Smooth muscle cell (in vitro differentiated cells): ENCODE measurements at regions not wholly inside any gene's neighbourhood (a gene's known extent, or its start where the extent isn't known, plus 50 kb on each side); places are given as distances from the start of the nearest gene placed in this dataset.

ENCODE experiments used
- DNase-seq: peaks from one replicate; lab custom pipeline; 2025; ENCODE audit not compliant: unreplicated experiment; lab: John Stamatoyannopoulos, UW
- H2AFZ ChIP-seq: fragments of 200-600 bp; sonication (generic); 2 replicates; pipeline ENCODE4 v1.6.0; 2016; ENCODE audit warnings: antibody characterized with exemption, low read depth, mild to moderate bottlenecking
- H3F3A ChIP-seq: fragments of 200-600 bp; sonication (generic); 2 replicates; pipeline ENCODE4 v1.6.0; 2017; ENCODE audit warnings: antibody characterized with exemption, low read depth
- H3K27ac ChIP-seq: fragments of 200-600 bp; sonication (generic); 2 replicates; pipeline ENCODE4 v1.5.1; 2016; ENCODE audit warnings: low read depth, mild to moderate bottlenecking
- H3K27me3 ChIP-seq: fragments of 200-600 bp; sonication (generic); 2 replicates; pipeline ENCODE4 v1.6.1; 2016; ENCODE audit warnings: low read depth, mild to moderate bottlenecking
- H3K36me3 ChIP-seq: fragments of 200-600 bp; sonication (generic); 2 replicates; pipeline ENCODE4 v1.5.1; 2016; ENCODE audit warnings: low read depth
- H3K4me1 ChIP-seq: fragments of 200-600 bp; sonication (generic); 2 replicates; pipeline ENCODE4 v1.5.1; 2016; ENCODE audit warnings: low read depth
- H3K4me2 ChIP-seq: fragments of 200-600 bp; sonication (generic); 2 replicates; pipeline ENCODE4 v1.6.0; 2016; ENCODE audit warnings: mild to moderate bottlenecking
- H3K4me3 ChIP-seq: fragments of 200-600 bp; sonication (generic); 2 replicates; pipeline ENCODE4 v1.5.1; 2016; ENCODE audit warnings: mild to moderate bottlenecking
- H3K79me2 ChIP-seq: fragments of 200-600 bp; sonication (generic); 2 replicates; pipeline ENCODE4 v1.6.0; 2016; ENCODE audit warnings: low read depth, mild to moderate bottlenecking
- H3K9ac ChIP-seq: fragments of 200-600 bp; sonication (generic); 2 replicates; pipeline ENCODE4 v1.6.0; 2016; ENCODE audit warnings: low read depth
- H3K9me3 ChIP-seq: fragments of 200-600 bp; sonication (generic); replicated peaks from 2 replicates; pipeline ENCODE4 v1.5.1; 2016; ENCODE audit warnings: low read depth
- H4K20me1 ChIP-seq: fragments of 200-600 bp; sonication (generic); 2 replicates; pipeline ENCODE4 v1.6.0; 2016; ENCODE audit warnings: low read depth
- CTCF ChIP-seq: fragments of 200-600 bp; sonication (generic); IDR thresholded peaks from 2 replicates; pipeline ENCODE4 v1.5.1; 2017; ENCODE audit warnings: borderline replicate concordance, mild to moderate bottlenecking, antibody characterized with exemption; ENCODE audit not compliant: insufficient read depth, poor library complexity, severe bottlenecking
- WGBS: methylation state at CpG from one replicate; pipeline ENCODE4 v1.1.7; 2016; ENCODE audit warnings: low lambda C conversion rate; 5-methylcytosine and 5-hydroxymethylcytosine counted together

- no peaks in the 10 kb centered on the region for H3K36me3 ChIP-seq
- no peak overlapping the region for H3K27ac ChIP-seq
- no peaks in the 10 kb centered on the region for H3K27me3 ChIP-seq
- peak overlapping the region; percentile 17 for H2AFZ ChIP-seq
- TF ChIP-seq CTCF = no peak
- no peak overlapping the region for H3K4me2 ChIP-seq
- peaks cover 4% of the 10 kb centered on the region for H3F3A ChIP-seq
- no peaks in the 10 kb centered on the region for H3K4me1 ChIP-seq
- H3K79me2 ChIP-seq = no peaks in the 10 kb centered on the region
- H3K9me3 ChIP-seq = no peaks in the 10 kb centered on the region
- no peak overlapping the region for H3K4me3 ChIP-seq
- no peak overlapping the region for H3K9ac ChIP-seq
- no peaks in the 10 kb centered on the region for H4K20me1 ChIP-seq
- DNase-seq = no peak
- WGBS = 60% methylated on average over 13 of the region's 13 CpGs
These were observed 251.5 kb downstream of the SIPA1L2 start for GRCh38 chr1:232378266-232379062.

DNA sequence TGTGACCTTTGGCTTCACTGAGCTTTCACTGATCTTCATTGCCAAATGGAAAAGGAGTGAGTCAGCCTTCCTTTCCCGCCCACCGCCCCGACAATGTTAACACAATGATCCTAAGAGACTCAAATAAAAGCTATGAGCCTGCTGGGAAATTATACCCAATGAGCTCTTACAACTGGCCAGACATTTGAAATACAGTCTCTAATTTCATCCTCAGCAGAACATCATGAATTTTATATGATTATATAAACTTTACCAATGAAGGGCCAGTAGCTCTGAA, 252.5 kb downstream of the SIPA1L2 start:
- no peak overlapping the region for H2AFZ ChIP-seq
- 25% methylated on average over 3 of the region's 3 CpGs for WGBS

GRCh38 chr1:232376632-232377493, 253.1 kb downstream of the SIPA1L2 start:
- Histone ChIP-seq H2AFZ (no peak overlapping the region), H3K9me3 (no peaks in the 10 kb centered on the region), H3K36me3 (no peaks in the 10 kb centered on the region), H3K79me2 (no peaks in the 10 kb centered on the region), H3F3A (no peaks in the 10 kb centered on the region), H3K27ac (no peak overlapping the region), H3K4me1 (no peaks in the 10 kb centered on the region), H3K4me3 (no peak overlapping the region), H4K20me1 (no peaks in the 10 kb centered on the region), H3K27me3 (no peaks in the 10 kb centered on the region), H3K4me2 (no peak overlapping the region), H3K9ac (no peak overlapping the region)
- no peak for TF ChIP-seq CTCF
- 86% methylated on average over 16 of the region's 16 CpGs for WGBS
- no peak for DNase-seq

More for the DNA sequence above, 252.5 kb downstream of the SIPA1L2 start:
- Histone ChIP-seq H3K4me2 (peak overlapping the region; percentile 22), H3K27me3 (no peaks in the 10 kb centered on the region), H3K79me2 (no peaks in the 10 kb centered on the region), H3K9me3 (no peaks in the 10 kb centered on the region), H4K20me1 (no peaks in the 10 kb centered on the region), H3K4me3 (no peak overlapping the region), H3K9ac (no peak overlapping the region), H3K27ac (peak overlapping the region; percentile 7), H3K4me1 (no peaks in the 10 kb centered on the region), H3F3A (no peaks in the 10 kb centered on the region), H3K36me3 (no peaks in the 10 kb centered on the region)
- no peak for DNase-seq
- TF ChIP-seq CTCF = no peak
